ENCODE measurements at regions not wholly inside any gene's neighbourhood (a gene's known extent, or its start where the extent isn't known, plus 50 kb on each side); places are given as distances from the start of the nearest gene placed in this dataset.

GRCh38 chr15:54841701-54842305, 354.9 kb downstream of the RSL24D1 start:
- TF ChIP-seq EZH2 (IDR thresholded peaks at IDR 0.05) (no peak), POLR2AphosphoS5 (IDR thresholded peaks at IDR 0.05; ENCODE audit: borderline replicate concordance, low read depth, low read length) (no peak)
